GM21528 (cell line): ENCODE measurements at regions not wholly inside any gene's neighbourhood (a gene's known extent, or its start where the extent isn't known, plus 50 kb on each side); places are given as distances from the start of the nearest gene placed in this dataset.
"Not testable (repeated sequence)": the region's sequence is repeated elsewhere in the genome, so short reads cannot be mapped to it uniquely, and the experiment has no call there.

Experiments
- ATAC-seq: cut with Tn5 transposase; IDR thresholded peaks from one replicate; pipeline ENCODE4 v1.9.1; 2021; ENCODE audit warnings: mild to moderate bottlenecking, moderate library complexity; ENCODE audit not compliant: unreplicated experiment, low FRiP score

GRCh38 chr2:87500951-87501350, 246.9 kb upstream of the PLGLB2 start:
- not testable (repeated sequence) for ATAC-seq

- ATAC-seq: not testable (repeated sequence)
Observed at GRCh38 chr2:87502948-87503347, 244.9 kb upstream of the PLGLB2 start.

GRCh38 chr2:87505239-87505638, 242.6 kb upstream of the PLGLB2 start:
- ATAC-seq: not testable (repeated sequence)

GRCh38 chr2:87505909-87506308, 242.0 kb upstream of the PLGLB2 start:
- not testable (repeated sequence) for ATAC-seq

GRCh38 chr2:87507378-87508348, 240.2 kb upstream of the PLGLB2 start:
- ATAC-seq: not testable (repeated sequence)

GRCh38 chr2:87511195-87511778, 236.6 kb upstream of the PLGLB2 start:
- not testable (repeated sequence) for ATAC-seq

GRCh38 chr2:87512864-87513530, 234.9 kb upstream of the PLGLB2 start:
- ATAC-seq: not testable (repeated sequence)

- peak; percentile 59 for ATAC-seq
Observed at GRCh38 chr2:87514034-87514433, 233.9 kb upstream of the PLGLB2 start.

- not testable (repeated sequence) for ATAC-seq
Observed at GRCh38 chr2:87514515-87514914, 233.4 kb upstream of the PLGLB2 start.

GRCh38 chr2:87515226-87515625, 232.7 kb upstream of the PLGLB2 start:
- ATAC-seq: not testable (repeated sequence)

- ATAC-seq: not testable (repeated sequence)
Observed at GRCh38 chr2:87515875-87516274, 232.0 kb upstream of the PLGLB2 start.

- not testable (repeated sequence) for ATAC-seq
Observed at GRCh38 chr2:87516369-87516967, 231.4 kb upstream of the PLGLB2 start.

GRCh38 chr2:87517438-87517837, 230.4 kb upstream of the PLGLB2 start:
- ATAC-seq: not testable (repeated sequence)

GRCh38 chr2:87518066-87518465, 229.8 kb upstream of the PLGLB2 start:
- ATAC-seq: not testable (repeated sequence)

GRCh38 chr2:87518547-87518946, 229.3 kb upstream of the PLGLB2 start:
- not testable (repeated sequence) for ATAC-seq

- not testable (repeated sequence) for ATAC-seq
Observed at GRCh38 chr2:87519158-87520011, 228.5 kb upstream of the PLGLB2 start.

- peak; percentile 62 for ATAC-seq
Observed at GRCh38 chr2:87521057-87521456, 226.8 kb upstream of the PLGLB2 start.

GRCh38 chr2:87521489-87521888, 226.4 kb upstream of the PLGLB2 start:
- not testable (repeated sequence) for ATAC-seq

GRCh38 chr2:87524619-87525188, 223.2 kb upstream of the PLGLB2 start:
- not testable (repeated sequence) for ATAC-seq
